Naive thymus-derived CD4-positive, alpha-beta T cell (primary cell): ENCODE measurements at regions not wholly inside any gene's neighbourhood (a gene's known extent, or its start where the extent isn't known, plus 50 kb on each side); places are given as distances from the start of the nearest gene placed in this dataset.

ENCODE experiments used
- ATAC-seq: fragments of 150-1000 bp; cut with Tn5 transposase; 2 replicates; pipeline ENCODE4 v1.10.0; 2021; ENCODE audit warnings: mild to moderate bottlenecking, moderate library complexity
- CTCF ChIA-PET: fragments of 350-600 bp; sonication (Branson Sonifier 250); formaldehyde crosslinking; loops from one replicate; lab custom pipeline; 2021; ENCODE audit warnings: antibody characterized with exemption; lab: Charles Lee
- POLR2A ChIA-PET: fragments of 350-600 bp; sonication (Branson Sonifier 250); formaldehyde crosslinking; loops from one replicate; lab custom pipeline; 2021; ENCODE audit warnings: antibody characterized with exemption, inconsistent platforms; lab: Charles Lee
- DNase-seq, 9 donors: peaks; one replicate each; pipeline versions ENCODE4 v3.0.0 to v3.0.0-alpha.2; 2020 to 2022; ENCODE audit warnings: mixed read lengths in 1 of 9
- H3K27ac ChIP-seq: one replicate; pipeline ENCODE4 v1.7.0; 2013; ENCODE audit warnings: mild to moderate bottlenecking, low read depth, low read length, moderate library complexity
- H3K27me3 ChIP-seq, 2 donors: one replicate each; pipeline ENCODE4 v1.7.0; 2013; ENCODE audit warnings: low read length in 2 of 2, mild to moderate bottlenecking in 2 of 2, moderate library complexity in 2 of 2; ENCODE audit not compliant: control insufficient read depth in 2 of 2, insufficient read depth in 2 of 2
- H3K36me3 ChIP-seq, 3 experiments: 1 replicate in 2 of 3; 2 replicates in 1 of 3; pipeline ENCODE4 v1.7.0; 2013; ENCODE audit warnings: low read length in 3 of 3, mild to moderate bottlenecking in 3 of 3, moderate library complexity in 1 of 3; ENCODE audit not compliant: insufficient read depth in 3 of 3, control insufficient read depth in 2 of 3
- H3K4me1 ChIP-seq, 2 donors: one replicate each; pipeline ENCODE4 v1.7.0; 2013; ENCODE audit warnings: low read length in 2 of 2, mild to moderate bottlenecking in 2 of 2, moderate library complexity in 1 of 2; ENCODE audit not compliant: control insufficient read depth in 2 of 2, insufficient read depth in 2 of 2
- H3K4me3 ChIP-seq: 2 replicates; pipeline ENCODE4 v1.7.0; 2013; ENCODE audit warnings: mild to moderate bottlenecking, low read length
- H3K9me3 ChIP-seq, 3 experiments: 1 replicate in 2 of 3; 2 replicates in 1 of 3; pipeline ENCODE4 v1.7.0; 2013; ENCODE audit warnings: low read length in 3 of 3; ENCODE audit not compliant: control insufficient read depth in 2 of 3
- H3K27ac Mint-ChIP-seq, 9 donors: one replicate each; pipeline ENCODE4 v1.8.0; 2020 to 2022; ENCODE audit warnings: mixed read lengths in 9 of 9, mild to moderate bottlenecking in 8 of 9, moderate library complexity in 5 of 9, inconsistent platforms in 2 of 9
- H3K27me3 Mint-ChIP-seq, 5 donors: one replicate each; pipeline ENCODE4 v1.8.0; 2021 to 2022; ENCODE audit warnings: mixed read lengths in 5 of 5, mild to moderate bottlenecking in 1 of 5
- H3K36me3 Mint-ChIP-seq, 5 donors: one replicate each; pipeline ENCODE4 v1.8.0; 2020 to 2022; ENCODE audit warnings: mixed read lengths in 5 of 5, mild to moderate bottlenecking in 3 of 5, inconsistent platforms in 1 of 5
- H3K4me1 Mint-ChIP-seq, 7 donors: one replicate each; pipeline ENCODE4 v1.8.0; 2020 to 2022; ENCODE audit warnings: mixed read lengths in 7 of 7, mild to moderate bottlenecking in 3 of 7, inconsistent platforms in 1 of 7
- H3K4me3 Mint-ChIP-seq, 10 donors: one replicate each; pipeline ENCODE4 v1.8.0; 2020 to 2022; ENCODE audit warnings: mild to moderate bottlenecking in 10 of 10, mixed read lengths in 10 of 10, moderate library complexity in 6 of 10, inconsistent platforms in 2 of 10
- H3K9me3 Mint-ChIP-seq, 11 donors: one replicate each; pipeline ENCODE4 v1.8.0; 2020 to 2022; ENCODE audit warnings: mixed read lengths in 11 of 11, mild to moderate bottlenecking in 4 of 11, inconsistent platforms in 1 of 11, moderate library complexity in 1 of 11
- intact Hi-C, 2 donors: fragments of 100-400 bp; cut with micrococcal nuclease; formaldehyde crosslinking; loops; one replicate each; pipeline ENCODE4 v1.15.1; 2023

GRCh38 chr7:45470031-45470430, 104.1 kb upstream of the ADCY1 start:
- Histone ChIP-seq H3K36me3 (no peaks in the 10 kb centered on the region), H3K27ac (no peak overlapping the region), H3K27me3 (peaks cover 0 to 4% of the 10 kb centered on the region in 2 donors), H3K4me1 (no peaks in the 10 kb centered on the region), H3K9me3 (no peaks in the 10 kb centered on the region), H3K4me3 (no peak overlapping the region)
- ChIA-PET CTCF (no interaction called here), POLR2A (no interaction called here)
- peaks cover 12 to 44% (median 26%) of the 10 kb centered on the region in 5 donors for H3K27me3 Mint-ChIP-seq
- H3K4me1 Mint-ChIP-seq, result peaks cover 0 to 2% (median 0%) of the 10 kb centered on the region in 7 donors
- ATAC-seq (no peak), DNase-seq (no peak)
- intact Hi-C loops, result no loop called here
- no peak overlapping the region for H3K4me3 Mint-ChIP-seq
- peaks cover 0 to 4% (median 0%) of the 10 kb centered on the region in 5 donors for H3K36me3 Mint-ChIP-seq
- peaks cover 0 to 8% (median 1%) of the 10 kb centered on the region in 11 donors for H3K9me3 Mint-ChIP-seq
- no peak overlapping the region for H3K27ac Mint-ChIP-seq

- H3K27ac Mint-ChIP-seq, result no peak overlapping the region
- H3K9me3 Mint-ChIP-seq, result peaks cover 0 to 4% (median 0%) of the 10 kb centered on the region in 11 donors
- no peaks in the 10 kb centered on the region for H3K27me3 ChIP-seq
- DNase-seq, result no peak
- no peak overlapping the region for H3K4me3 ChIP-seq
- H3K4me1 Mint-ChIP-seq, result no peaks in the 10 kb centered on the region
- ChIA-PET POLR2A (no interaction called here), CTCF (no interaction called here)
- no peaks in the 10 kb centered on the region for H3K9me3 ChIP-seq
- H3K27ac ChIP-seq, result no peak overlapping the region
- H3K36me3 Mint-ChIP-seq, result no peaks in the 10 kb centered on the region
- peaks cover 0 to 6% (median 4%) of the 10 kb centered on the region in 5 donors for H3K27me3 Mint-ChIP-seq
- H3K4me1 ChIP-seq, result no peaks in the 10 kb centered on the region
- H3K36me3 ChIP-seq, result no peaks in the 10 kb centered on the region
- no peak overlapping the region for H3K4me3 Mint-ChIP-seq
- ATAC-seq, result no peak
- intact Hi-C loops, result no loop called here
These were observed 94.4 kb upstream of the ADCY1 start for GRCh38 chr7:45479781-45480180.

- H3K4me3 Mint-ChIP-seq, result no peak overlapping the region
- POLR2A ChIA-PET, result no interaction called here
- CTCF ChIA-PET, result no interaction called here
- intact Hi-C loops, result no loop called here
- H3K36me3 Mint-ChIP-seq, result no peaks in the 10 kb centered on the region
- H3K36me3 ChIP-seq, result no peaks in the 10 kb centered on the region
- H3K4me3 ChIP-seq, result no peak overlapping the region
- DNase-seq (no peak), ATAC-seq (no peak)
- peaks cover 0 to 1% (median 0%) of the 10 kb centered on the region in 11 donors for H3K9me3 Mint-ChIP-seq
- H3K4me1 Mint-ChIP-seq, result no peaks in the 10 kb centered on the region
- no peaks in the 10 kb centered on the region for H3K4me1 ChIP-seq
- no peak overlapping the region for H3K27ac ChIP-seq
- no peak overlapping the region for H3K27ac Mint-ChIP-seq
- H3K27me3 Mint-ChIP-seq, result peaks cover 0 to 11% (median 3%) of the 10 kb centered on the region in 5 donors
- no peaks in the 10 kb centered on the region for H3K9me3 ChIP-seq
- H3K27me3 ChIP-seq, result no peaks in the 10 kb centered on the region
These were observed 91.7 kb upstream of the ADCY1 start for GRCh38 chr7:45482451-45482850.

GRCh38 chr7:45484094-45484493, 90.1 kb upstream of the ADCY1 start:
- CTCF ChIA-PET, result no interaction called here
- Mint-ChIP-seq H3K27ac (no peak overlapping the region), H3K4me3 (no peak overlapping the region), H3K9me3 (peaks cover 0 to 1% (median 0%) of the 10 kb centered on the region in 11 donors), H3K36me3 (no peaks in the 10 kb centered on the region), H3K4me1 (no peaks in the 10 kb centered on the region), H3K27me3 (peaks cover 0 to 11% (median 3%) of the 10 kb centered on the region in 5 donors)
- Histone ChIP-seq H3K9me3 (no peaks in the 10 kb centered on the region), H3K36me3 (no peaks in the 10 kb centered on the region), H3K4me1 (no peaks in the 10 kb centered on the region), H3K4me3 (no peak overlapping the region), H3K27me3 (no peaks in the 10 kb centered on the region), H3K27ac (no peak overlapping the region)
- intact Hi-C loops, result no loop called here
- POLR2A ChIA-PET, result no interaction called here
- ATAC-seq, result no peak
- DNase-seq, result no peak

GRCh38 chr7:45486575-45486974, 87.6 kb upstream of the ADCY1 start:
- Mint-ChIP-seq H3K4me3 (no peak overlapping the region), H3K27ac (no peak overlapping the region), H3K36me3 (no peaks in the 10 kb centered on the region), H3K9me3 (peaks cover 0 to 9% (median 0%) of the 10 kb centered on the region in 11 donors), H3K4me1 (no peaks in the 10 kb centered on the region), H3K27me3 (peaks cover 0 to 16% (median 5%) of the 10 kb centered on the region in 5 donors)
- ATAC-seq, result no peak
- ChIA-PET POLR2A (no interaction called here), CTCF (no interaction called here)
- Histone ChIP-seq H3K9me3 (no peaks in the 10 kb centered on the region), H3K27me3 (no peaks in the 10 kb centered on the region), H3K27ac (no peak overlapping the region), H3K4me1 (no peaks in the 10 kb centered on the region), H3K4me3 (no peak overlapping the region), H3K36me3 (no peaks in the 10 kb centered on the region)
- DNase-seq, result no peak
- intact Hi-C loops, result no loop called here

- ATAC-seq, result no peak
- Histone ChIP-seq H3K4me3 (no peak overlapping the region), H3K9me3 (no peaks in the 10 kb centered on the region), H3K36me3 (no peaks in the 10 kb centered on the region), H3K4me1 (no peaks in the 10 kb centered on the region), H3K27ac (no peak overlapping the region), H3K27me3 (no peaks in the 10 kb centered on the region)
- intact Hi-C loops, result no loop called here
- H3K27ac Mint-ChIP-seq, result no peak overlapping the region
- H3K36me3 Mint-ChIP-seq, result peaks cover 0 to 14% (median 0%) of the 10 kb centered on the region in 5 donors
- peaks cover 3 to 21% (median 13%) of the 10 kb centered on the region in 11 donors for H3K9me3 Mint-ChIP-seq
- ChIA-PET CTCF (no interaction called here), POLR2A (no interaction called here)
- no peak for DNase-seq
- no peak overlapping the region for H3K4me3 Mint-ChIP-seq
- peaks cover 9 to 35% (median 22%) of the 10 kb centered on the region in 5 donors for H3K27me3 Mint-ChIP-seq
- no peaks in the 10 kb centered on the region for H3K4me1 Mint-ChIP-seq
These were observed 79.3 kb upstream of the ADCY1 start for GRCh38 chr7:45494885-45495284.

GRCh38 chr7:45495618-45496017, 78.5 kb upstream of the ADCY1 start:
- intact Hi-C loops, result no loop called here
- Mint-ChIP-seq H3K27ac (no peak overlapping the region), H3K36me3 (peaks cover 0 to 14% (median 0%) of the 10 kb centered on the region in 5 donors), H3K4me3 (no peak overlapping the region), H3K4me1 (no peaks in the 10 kb centered on the region), H3K9me3 (peaks cover 3 to 21% (median 13%) of the 10 kb centered on the region in 11 donors), H3K27me3 (peaks cover 9 to 32% (median 22%) of the 10 kb centered on the region in 5 donors)
- H3K27me3 ChIP-seq, result no peaks in the 10 kb centered on the region
- no peaks in the 10 kb centered on the region for H3K4me1 ChIP-seq
- H3K27ac ChIP-seq, result no peak overlapping the region
- CTCF ChIA-PET, result no interaction called here
- H3K36me3 ChIP-seq, result no peaks in the 10 kb centered on the region
- no peak for DNase-seq
- POLR2A ChIA-PET, result no interaction called here
- no peaks in the 10 kb centered on the region for H3K9me3 ChIP-seq
- H3K4me3 ChIP-seq, result no peak overlapping the region
- no peak for ATAC-seq
